ENCODE measurements at regions not wholly inside any gene's neighbourhood (a gene's known extent, or its start where the extent isn't known, plus 50 kb on each side); places are given as distances from the start of the nearest gene placed in this dataset.

DNA sequence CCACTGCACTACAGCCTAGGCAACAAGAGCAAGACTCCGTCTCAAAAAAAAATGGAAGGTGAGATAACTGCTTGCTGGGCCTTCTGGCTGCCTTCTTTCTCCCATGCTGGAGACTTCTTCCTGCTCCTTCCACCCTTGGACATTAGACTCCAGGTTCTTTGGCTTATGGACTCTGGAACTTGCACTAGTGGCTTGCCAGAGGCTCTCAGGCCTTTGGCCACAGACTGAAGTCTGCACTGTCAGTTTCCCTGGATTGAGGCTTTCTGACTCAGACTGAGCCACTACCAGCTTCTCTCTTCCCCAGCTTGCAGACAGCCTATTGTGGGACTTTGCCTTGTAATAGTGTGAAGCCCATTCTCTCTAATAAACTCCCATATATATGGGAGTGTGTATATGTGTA lies 118.5 kb upstream of the SLC14A2 start:
- TF ChIP-seq POLR2A (IDR thresholded peaks at IDR 0.05) (no peak), EP300 (IDR thresholded peaks at IDR 0.05) (no peak)

All from ovary (tissue), 1 donor.